ENCODE measurements at regions not wholly inside any gene's neighbourhood (a gene's known extent, or its start where the extent isn't known, plus 50 kb on each side); places are given as distances from the start of the nearest gene placed in this dataset.

GRCh38 chr7:113639221-113639620 lies 279.6 kb downstream of the PPP1R3A start:
- no peak for TF ChIP-seq FOXK2 (IDR thresholded peaks at IDR 0.05)
- TF ChIP-seq FOXA1 (IDR thresholded peaks at IDR 0.05), result no peak
- no peak for TF ChIP-seq CTBP1 (IDR thresholded peaks at IDR 0.05; ENCODE audit: borderline replicate concordance)
- no peak for TF ChIP-seq NFRKB (IDR thresholded peaks at IDR 0.05)
- no peak for TF ChIP-seq ELF4 (IDR thresholded peaks at IDR 0.05)
- TF ChIP-seq L3MBTL2 (conservative IDR thresholded peaks at IDR 0.05), result no peak
- TF ChIP-seq BHLHE40 (IDR thresholded peaks at IDR 0.05; ENCODE audit: borderline replicate concordance), result no peak
- no peak for TF ChIP-seq SP1 (IDR thresholded peaks at IDR 0.05)
- TF ChIP-seq SUZ12 (IDR thresholded peaks at IDR 0.05), result no peak
- TF ChIP-seq ZNF384 (IDR thresholded peaks at IDR 0.05), result no peak
- no peak for TF ChIP-seq FOXM1 (IDR thresholded peaks at IDR 0.05; ENCODE audit: borderline replicate concordance)
- no peak for TF ChIP-seq PKNOX1 (IDR thresholded peaks at IDR 0.05)

Data from HEK293T (cell line).